ENCODE measurements at regions not wholly inside any gene's neighbourhood (a gene's known extent, or its start where the extent isn't known, plus 50 kb on each side); places are given as distances from the start of the nearest gene placed in this dataset.

- TF ChIP-seq, protein P1, sequence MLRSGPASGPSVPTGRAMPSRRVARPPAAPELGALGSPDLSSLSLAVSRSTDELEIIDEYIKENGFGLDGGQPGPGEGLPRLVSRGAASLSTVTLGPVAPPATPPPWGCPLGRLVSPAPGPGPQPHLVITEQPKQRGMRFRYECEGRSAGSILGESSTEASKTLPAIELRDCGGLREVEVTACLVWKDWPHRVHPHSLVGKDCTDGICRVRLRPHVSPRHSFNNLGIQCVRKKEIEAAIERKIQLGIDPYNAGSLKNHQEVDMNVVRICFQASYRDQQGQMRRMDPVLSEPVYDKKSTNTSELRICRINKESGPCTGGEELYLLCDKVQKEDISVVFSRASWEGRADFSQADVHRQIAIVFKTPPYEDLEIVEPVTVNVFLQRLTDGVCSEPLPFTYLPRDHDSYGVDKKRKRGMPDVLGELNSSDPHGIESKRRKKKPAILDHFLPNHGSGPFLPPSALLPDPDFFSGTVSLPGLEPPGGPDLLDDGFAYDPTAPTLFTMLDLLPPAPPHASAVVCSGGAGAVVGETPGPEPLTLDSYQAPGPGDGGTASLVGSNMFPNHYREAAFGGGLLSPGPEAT (IDR thresholded peaks at IDR 0.05; ENCODE audit: low read depth) = peak; percentile 47; the same call in 1 of the 2 replicates
- TF ChIP-seq CBX5 (IDR thresholded peaks at IDR 0.05; ENCODE audit: low read depth) (no peak), ATF7 (IDR thresholded peaks at IDR 0.05; ENCODE audit: low read depth) (peak; percentile 78), IKZF2 (IDR thresholded peaks at IDR 0.05) (peak; percentile 42 to 65; a peak in 1 of 4 replicates)
Measured at GRCh38 chr12:20985399-20985798, 145.6 kb upstream of the SLCO1B1 start (continued).

DNA sequence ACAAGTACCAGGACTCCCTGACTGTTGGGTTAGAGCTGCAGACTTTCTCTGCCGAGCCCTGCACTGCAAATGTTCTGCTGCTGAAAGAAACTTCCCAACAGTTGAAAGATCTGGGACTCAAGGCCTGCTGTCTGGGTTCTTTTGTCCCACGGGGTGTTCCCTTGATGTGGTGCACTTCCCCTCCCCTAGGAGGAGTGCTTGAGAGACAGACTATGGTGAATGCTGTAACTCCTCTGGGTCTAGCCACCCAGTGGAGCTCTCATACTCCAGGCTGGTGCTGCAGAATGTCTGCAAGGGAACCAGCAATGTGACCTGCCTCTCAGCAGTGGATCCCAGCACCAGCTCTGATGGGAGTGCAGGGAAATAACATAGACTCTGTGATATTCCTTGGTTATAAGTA, 129.2 kb upstream of the SLCO1B1 start:
- intact Hi-C loops (cut with micrococcal nuclease; ENCODE audit: unreplicated experiment) (no loop called here), in situ Hi-C loops (cut with MboI) (no loop called here)
- BruUV-seq (replicated peaks) = no TSS peak
- H3K9ac ChIP-seq (ENCODE audit: control insufficient read depth, insufficient read depth, low read length) = no peak overlapping the region
- ChIA-PET RAD21 (ENCODE audit: unreplicated experiment) (interaction anchor here (0.6 kb wide), 1 partner anchor 1526 kb away, joined by 3 read pairs; no protein-coding TSS in a partner anchor), POLR2A (no interaction called here), SMC1A (ENCODE audit: uncharacterized antibody, unreplicated experiment) (no interaction called here), CTCF (interaction anchor here (1.3 kb wide), 1 partner anchor 18 kb away, joined by 4 read pairs; no protein-coding TSS in a partner anchor)
- no peak overlapping the region for H2AFZ ChIP-seq (ENCODE audit: control insufficient read depth, low read depth, low read length)
- no peaks in the 10 kb centered on the region for H3K4me1 ChIP-seq (ENCODE audit: control insufficient read depth, insufficient read depth, low read length)
- 0% methylated on average over 2 of the region's 2 CpGs for WGBS (ENCODE audit: insufficient coverage, insufficient replicate concordance, low lambda C conversion rate, missing lambda C conversion rate)
- ATAC-seq (no peak), FAIRE-seq (no peak), DNase-seq (ENCODE audit: low read depth, low spot score) (no peak)
- no peaks in the 10 kb centered on the region for H4K20me1 ChIP-seq (ENCODE audit: control insufficient read depth, insufficient read depth)
- H3K79me2 ChIP-seq (ENCODE audit: control insufficient read depth, insufficient read depth, low read length) = no peaks in the 10 kb centered on the region
- no peak overlapping the region for H3K4me2 ChIP-seq (ENCODE audit: control insufficient read depth, insufficient read depth)
- H3K36me3 ChIP-seq (ENCODE audit: control insufficient read depth in 2 of 2, insufficient read depth in 2 of 2, low read length in 1 of 2) = no peaks in the 10 kb centered on the region
- no peak overlapping the region for H3K4me3 ChIP-seq
- no peak overlapping the region for H3K27ac ChIP-seq (ENCODE audit: control insufficient read depth, insufficient read depth)
- no peaks in the 10 kb centered on the region for H3K9me3 ChIP-seq (replicated peaks; ENCODE audit: control insufficient read depth, insufficient read depth, low read length)
- no peaks in the 10 kb centered on the region for H3K27me3 ChIP-seq (replicated peaks in 1 of 2; ENCODE audit: control insufficient read depth in 2 of 2, insufficient read depth in 2 of 2, low read length in 1 of 2)
- TF ChIP-seq MLLT1 (IDR thresholded peaks at IDR 0.05) (no peak), EGR1 (IDR thresholded peaks at IDR 0.05; ENCODE audit: borderline replicate concordance in 1 of 2, low read depth in 2 of 2, low read length in 2 of 2) (no peak), GABPA (IDR thresholded peaks at IDR 0.05; ENCODE audit: low read depth) (no peak), WRNIP1 (IDR thresholded peaks at IDR 0.05; ENCODE audit: borderline replicate concordance, low read depth, low read length) (no peak), RFX5 (IDR thresholded peaks at IDR 0.05; ENCODE audit: low read depth, low read length) (no peak), ZNF207 (IDR thresholded peaks at IDR 0.05; ENCODE audit: borderline replicate concordance) (no peak), IRF4 (IDR thresholded peaks at IDR 0.05; ENCODE audit: low read depth, low read length) (no peak), RCOR1 (conservative IDR thresholded peaks at IDR 0.05; ENCODE audit: low read depth, low read length) (no peak), GATAD2B (conservative IDR thresholded peaks at IDR 0.05; ENCODE audit: low read depth) (no peak), ETV6 (conservative IDR thresholded peaks at IDR 0.05 in 1 of 2, IDR thresholded peaks at IDR 0.05 in 1 of 2; ENCODE audit: borderline replicate concordance in 1 of 2, low read depth in 1 of 2) (no peak), BCL3 (IDR thresholded peaks at IDR 0.05; ENCODE audit: borderline replicate concordance, insufficient read depth, low read depth, low read length, poor library complexity, severe bottlenecking) (no peak), SUZ12 (IDR thresholded peaks at IDR 0.05; ENCODE audit: unreplicated experiment) (no peak)
- TF ChIP-seq, protein P2, sequence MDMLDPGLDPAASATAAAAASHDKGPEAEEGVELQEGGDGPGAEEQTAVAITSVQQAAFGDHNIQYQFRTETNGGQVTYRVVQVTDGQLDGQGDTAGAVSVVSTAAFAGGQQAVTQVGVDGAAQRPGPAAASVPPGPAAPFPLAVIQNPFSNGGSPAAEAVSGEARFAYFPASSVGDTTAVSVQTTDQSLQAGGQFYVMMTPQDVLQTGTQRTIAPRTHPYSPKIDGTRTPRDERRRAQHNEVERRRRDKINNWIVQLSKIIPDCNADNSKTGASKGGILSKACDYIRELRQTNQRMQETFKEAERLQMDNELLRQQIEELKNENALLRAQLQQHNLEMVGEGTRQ (IDR thresholded peaks at IDR 0.05; ENCODE audit: borderline replicate concordance, low read depth, low read length) = no peak

Measured in GM12878 (cell line).